Activated CD8-positive, alpha-beta memory T cell treated with anti-CD3 and anti-CD28 coated beads, Interleukin-2, amount 50 U/mL, for 24 hours (primary cell): ENCODE measurements at regions not wholly inside any gene's neighbourhood (a gene's known extent, or its start where the extent isn't known, plus 50 kb on each side); places are given as distances from the start of the nearest gene placed in this dataset.

Experiments used
- DNase-seq: peaks from one replicate; pipeline ENCODE4 v3.0.0-alpha.2; 2020; ENCODE audit errors: extremely low read depth

DNA sequence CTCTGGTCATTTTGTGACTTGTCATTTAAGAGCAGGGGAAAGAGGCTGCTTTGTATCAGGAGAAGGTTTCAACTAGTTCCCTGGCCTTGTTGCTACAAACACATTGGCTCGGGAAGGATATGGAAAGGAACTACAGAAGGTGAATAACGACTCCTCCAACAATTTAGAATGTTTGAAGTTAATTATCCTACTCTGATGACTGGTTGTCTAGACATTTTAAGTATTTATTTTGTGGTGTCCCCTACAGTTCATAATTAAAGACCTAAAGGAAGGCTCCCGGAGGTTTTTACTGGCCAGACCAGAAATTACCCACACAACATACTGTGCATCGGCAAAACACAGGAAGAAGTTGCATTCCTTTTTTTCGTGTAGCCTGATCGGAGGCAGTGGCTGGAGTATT, 515.8 kb upstream of the SALL1 start:
- DNase-seq = no peak

DNA sequence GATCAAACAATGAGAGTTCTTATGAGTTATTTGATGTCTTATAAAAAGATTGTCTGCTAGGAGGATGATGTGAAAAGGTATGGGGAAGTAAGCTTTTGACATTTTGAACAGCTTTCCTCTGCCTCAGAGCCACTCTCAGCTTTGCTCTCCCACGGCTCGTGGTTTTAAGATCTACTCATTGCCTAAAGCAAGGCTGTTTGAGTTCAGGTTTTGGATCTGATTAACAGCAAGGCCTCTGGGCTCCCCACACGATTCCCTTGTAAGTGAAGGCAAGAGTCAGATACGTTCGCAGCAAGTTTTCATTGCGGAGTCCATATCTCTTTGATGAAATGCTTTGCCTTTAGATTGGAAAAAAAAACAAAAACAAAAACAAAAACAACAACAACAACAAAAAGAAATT, 515.0 kb upstream of the SALL1 start:
- no peak for DNase-seq

DNA sequence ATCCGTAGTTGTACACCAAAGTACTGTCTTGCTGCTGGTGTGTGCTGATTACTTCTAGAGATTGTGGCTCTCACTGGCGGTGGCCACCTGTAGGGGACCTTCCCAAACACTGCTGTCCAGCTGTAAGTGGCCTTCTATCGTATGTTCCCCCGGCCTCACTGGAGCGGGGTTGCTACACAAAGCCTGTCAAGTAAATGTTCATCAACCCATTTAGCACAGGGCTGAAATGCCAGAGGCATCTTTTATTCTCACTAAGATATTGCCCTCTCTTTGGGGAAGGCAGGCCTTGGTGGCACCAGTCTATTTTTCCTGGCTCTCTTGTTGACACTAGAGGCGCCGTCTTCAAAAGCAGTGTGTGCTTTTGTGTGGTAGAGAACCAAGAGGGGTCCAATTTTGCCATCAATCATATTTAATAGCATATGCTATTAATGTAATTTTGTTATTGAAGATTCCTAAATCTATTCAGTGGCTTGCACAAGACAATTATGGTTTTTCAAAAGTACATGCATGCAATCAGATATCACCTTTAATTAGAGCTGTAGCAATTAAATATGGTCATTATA, 514.4 kb upstream of the SALL1 start:
- no peak for DNase-seq

DNA sequence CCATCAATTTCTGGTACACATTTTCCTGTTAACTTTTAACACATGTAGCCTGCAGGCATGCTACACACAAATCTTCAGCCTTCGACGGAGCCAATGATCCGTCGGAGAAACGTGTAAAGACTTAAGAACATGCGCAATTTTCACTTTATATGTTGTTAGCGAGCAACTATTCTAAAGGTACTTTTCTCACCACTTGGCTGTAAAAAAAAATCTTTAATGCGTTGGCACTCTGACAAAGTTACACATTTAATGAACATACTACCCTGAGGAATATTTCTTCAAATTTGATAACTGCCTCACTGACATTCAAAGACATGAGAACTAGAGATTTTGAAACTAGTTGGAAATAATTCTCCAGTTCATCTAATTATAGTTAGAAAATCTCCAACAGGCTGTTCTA, 507.5 kb upstream of the SALL1 start:
- DNase-seq = no peak

DNA sequence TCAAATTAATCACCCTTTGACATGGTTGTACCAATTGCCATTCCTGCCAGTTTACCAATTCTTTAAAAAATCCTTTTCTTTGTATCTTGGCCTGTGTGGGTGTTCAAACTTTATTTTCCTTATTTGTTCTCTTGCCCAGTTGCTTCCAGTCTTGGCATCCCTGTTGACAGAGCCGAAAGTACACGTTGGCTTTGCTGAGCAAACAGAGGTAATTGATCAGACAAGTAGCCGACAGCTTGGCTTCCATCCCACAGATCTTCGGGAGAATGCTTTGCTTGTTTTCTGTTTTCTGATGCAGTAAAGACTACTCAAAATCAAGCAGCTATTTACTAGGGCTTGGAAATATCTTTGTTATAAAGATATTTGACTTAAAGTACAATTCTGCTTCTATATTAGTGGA, 506.8 kb upstream of the SALL1 start:
- DNase-seq = no peak

DNA sequence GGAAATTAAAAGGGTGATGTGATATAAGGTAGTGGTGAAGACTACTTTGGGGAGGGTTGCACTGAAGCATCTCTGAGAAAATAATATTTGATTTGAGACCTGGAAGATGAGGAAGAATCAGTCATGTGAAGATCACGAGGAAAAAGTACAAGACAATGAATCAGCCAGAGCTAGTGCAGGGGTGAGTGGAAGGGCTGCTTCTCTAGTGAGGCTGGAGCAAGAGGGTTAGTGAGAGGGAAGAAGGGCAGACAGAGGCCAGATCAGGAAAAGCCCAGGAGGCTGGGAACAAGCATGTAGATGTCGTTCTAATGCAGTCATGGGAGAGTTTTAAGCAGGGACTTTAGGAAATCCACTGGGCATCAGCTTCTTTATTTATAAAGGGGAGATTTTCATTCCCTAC, 504.2 kb upstream of the SALL1 start:
- DNase-seq = no peak

DNA sequence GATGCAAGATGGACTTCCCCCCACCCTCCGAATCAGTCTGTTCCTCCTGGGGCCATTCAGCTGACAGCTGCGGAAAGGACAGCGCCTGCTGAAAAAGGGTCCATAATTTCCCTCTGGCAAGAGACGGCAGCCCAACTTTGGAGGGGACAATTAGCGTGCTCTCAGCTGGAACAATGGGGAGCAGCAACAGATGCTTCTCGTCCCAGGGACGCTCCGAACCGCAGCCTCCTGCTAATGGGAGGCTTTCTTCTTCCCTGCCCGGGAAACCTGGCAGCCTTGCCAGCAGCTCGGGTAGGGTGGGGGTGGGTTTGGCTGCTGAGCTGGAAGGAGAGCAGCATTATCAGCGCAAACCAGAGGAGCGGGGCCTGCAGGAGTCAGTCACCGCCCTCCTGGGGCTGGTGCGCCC, 500.0 kb upstream of the SALL1 start:
- no peak for DNase-seq

DNA sequence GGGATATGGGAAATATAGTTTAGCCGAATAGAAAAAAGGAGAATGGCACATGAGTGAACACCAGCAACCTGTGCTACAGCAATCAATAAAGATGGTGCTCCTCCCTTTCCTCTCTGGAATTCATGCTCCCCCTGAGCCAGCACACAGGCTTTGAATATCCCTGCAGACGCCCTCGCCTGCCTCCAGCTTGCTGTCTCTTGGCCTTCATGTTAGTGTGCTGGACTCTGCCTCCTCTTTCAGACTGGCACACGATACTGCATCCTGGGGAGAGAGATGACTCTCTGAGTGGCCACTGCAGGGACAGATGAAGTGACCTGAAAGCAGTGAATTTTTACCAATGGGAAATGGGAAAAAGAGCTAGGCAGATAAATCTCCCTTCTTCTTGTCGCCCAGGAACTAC, 498.6 kb upstream of the SALL1 start:
- no peak for DNase-seq

DNA sequence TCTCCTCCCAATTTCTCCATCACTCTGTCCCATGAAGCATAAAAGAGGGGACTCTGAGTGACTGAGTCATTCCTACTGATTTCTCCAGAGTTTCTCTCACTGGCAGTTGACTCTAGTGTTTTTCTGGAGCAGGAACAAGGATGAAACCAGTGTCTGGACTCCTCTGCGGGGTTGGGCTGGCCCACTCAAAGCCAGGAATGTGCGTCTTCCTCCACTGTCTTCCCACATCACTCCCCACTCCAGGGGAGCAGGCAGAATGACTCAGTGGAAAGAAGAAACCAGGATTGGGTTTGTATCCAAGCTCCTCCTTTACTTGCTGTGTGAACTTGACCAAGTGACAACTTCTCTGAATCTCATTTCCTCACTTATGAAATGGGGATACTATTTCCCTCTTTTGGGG, 497.5 kb upstream of the SALL1 start:
- DNase-seq = no peak

DNA sequence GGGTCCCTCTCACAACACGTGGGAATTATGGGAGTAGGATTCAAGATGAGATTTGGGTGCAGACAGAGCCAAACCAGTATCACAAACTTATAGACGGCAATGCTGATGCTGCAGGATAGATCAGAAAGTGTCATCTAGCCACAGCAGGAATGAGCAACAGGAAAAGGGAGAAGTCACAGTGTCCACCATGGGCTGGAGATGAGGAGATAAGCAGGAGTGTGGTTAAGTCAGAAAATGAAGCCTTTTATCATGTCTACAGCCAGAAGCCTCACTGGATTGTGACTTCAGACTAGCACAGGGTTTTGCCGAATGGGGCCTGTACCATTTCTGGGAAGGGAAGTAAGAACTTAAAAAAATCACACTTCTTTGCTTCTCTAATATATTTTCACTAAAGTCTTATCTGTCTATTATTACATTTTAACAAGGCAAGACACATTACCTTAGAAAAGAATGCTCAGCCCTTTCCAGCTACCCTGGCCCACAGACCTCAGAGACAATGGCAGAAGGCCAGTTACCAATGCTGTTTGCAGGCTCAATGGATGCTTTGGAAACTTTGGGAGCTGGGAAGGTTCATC, 490.2 kb upstream of the SALL1 start:
- DNase-seq = no peak

DNA sequence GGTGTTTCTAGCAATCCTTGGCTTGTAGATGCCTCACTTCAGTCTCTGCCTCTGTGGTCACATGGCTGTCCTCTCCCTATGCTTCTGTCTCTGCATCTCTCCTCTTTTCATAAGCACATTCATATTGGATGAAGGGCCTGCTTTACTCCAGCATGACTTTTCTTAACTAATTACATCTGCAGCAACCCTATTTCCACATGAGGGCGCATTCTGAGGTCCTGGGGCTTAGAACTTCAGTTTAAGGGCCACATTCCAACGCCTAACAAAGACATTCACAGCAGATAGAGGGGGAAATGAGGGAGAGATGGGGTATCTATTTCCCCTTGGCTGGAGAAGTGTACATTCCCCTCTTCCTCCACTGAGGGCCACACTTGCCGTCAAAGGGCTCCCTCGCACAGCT, 489.1 kb upstream of the SALL1 start:
- DNase-seq = no peak

DNA sequence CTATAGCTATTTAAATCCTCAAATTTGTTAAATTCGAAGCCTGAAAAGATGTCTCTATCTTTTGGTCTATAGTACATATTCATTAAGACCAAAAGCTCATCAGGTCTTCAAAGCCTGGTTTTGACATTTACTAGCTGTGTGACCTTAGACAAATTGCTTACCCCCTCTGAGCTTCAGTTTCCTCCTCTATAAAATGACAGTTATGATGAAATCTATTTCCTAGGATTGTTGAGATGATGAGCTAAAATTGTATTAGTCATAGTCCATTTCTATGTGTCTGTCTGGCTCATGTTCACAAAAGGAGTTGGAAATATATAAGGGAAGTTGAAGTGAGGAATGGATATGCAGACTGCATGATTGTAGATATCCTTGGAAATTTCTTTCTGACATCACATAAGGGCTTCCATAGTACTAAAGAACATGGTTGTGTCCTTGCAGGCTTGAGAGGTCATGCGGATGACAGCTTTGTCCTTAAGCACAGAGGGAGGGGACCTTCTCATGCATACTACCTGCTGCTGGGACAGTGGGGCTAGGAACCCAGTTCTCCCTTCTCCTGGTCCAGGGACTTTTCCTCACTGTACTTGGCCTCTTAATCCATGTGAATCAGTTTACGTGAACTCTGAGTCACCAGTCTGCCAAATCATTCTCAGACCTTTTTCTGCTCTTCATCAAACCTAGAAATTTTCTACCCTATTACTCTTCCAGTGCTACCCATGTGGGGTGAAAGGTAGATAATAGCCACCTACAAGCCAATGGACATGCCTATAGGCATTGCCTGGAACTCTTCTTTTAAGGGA, 487.5 kb upstream of the SALL1 start:
- DNase-seq = no peak

DNA sequence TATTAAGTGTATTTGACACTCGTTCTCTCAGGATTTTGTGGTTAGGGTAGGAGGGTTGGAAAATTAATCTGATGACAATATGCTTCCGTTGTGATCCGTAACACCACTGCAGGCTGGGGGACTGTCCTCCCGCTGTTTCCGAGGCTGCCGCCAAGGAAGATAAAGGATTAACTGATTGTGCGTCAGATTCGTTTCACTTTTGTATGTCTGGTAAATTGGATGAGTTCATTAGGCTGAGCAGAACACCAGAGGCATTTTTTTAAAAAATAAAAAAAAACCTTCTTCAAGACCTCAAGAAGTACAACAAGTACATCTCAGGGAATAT, 486.7 kb upstream of the SALL1 start:
- DNase-seq = no peak

DNA sequence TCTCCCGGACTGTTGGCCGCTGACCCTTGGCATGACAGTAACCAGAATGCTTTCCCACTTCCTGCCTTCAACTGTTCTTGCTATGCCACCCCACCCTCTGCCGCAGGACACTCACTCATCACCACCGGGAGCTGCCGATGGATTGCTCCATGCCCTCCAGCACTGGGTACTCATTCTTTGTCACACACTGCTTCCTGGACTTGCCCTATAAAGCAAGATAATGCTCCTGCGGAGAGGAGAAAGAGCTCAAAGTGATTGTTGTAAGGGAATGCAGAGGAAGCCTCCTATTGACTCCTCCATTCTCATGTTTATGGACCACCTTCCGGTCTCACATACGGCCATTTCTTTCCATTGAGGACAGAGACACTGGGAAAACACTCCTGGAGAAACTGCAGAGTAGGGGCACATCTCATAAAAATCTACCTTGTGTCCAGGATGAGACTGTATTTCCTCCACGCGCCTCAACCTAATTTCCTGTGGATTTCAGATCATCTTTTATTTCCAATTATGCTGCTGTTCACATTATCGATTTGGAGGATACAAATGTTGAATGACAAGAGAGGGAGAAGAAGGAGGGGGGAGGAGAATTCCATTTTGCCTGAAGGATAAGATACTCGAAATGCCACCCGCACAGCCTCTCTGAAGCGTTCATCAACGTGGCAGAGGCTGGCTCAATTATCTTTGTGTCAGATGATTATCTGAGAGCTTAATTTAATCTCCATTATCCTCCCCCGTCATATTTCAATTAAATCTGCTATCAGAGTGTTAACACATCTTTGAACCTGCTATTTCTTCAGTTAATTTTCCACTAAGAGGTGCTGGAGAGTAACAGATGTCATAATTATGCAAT, 486.1 kb upstream of the SALL1 start:
- DNase-seq = no peak

DNA sequence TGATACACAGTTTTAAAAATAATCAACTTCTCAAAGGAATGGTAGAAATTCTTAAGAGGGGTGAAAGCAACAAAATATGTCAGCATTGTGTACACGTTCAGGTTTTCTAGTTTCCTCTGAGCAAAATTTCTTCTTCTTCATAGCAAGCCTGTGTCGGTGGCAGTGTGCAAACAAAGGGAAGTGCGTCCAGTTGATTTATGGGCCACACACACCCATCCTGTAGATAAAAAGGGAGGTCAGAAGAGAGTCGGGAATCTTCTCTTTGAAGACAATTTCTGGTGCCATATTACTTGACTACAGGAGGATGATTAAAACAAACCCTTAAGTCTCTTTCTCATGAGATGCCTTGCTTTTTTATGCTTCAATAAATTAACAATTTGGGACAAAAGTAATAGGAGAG, 484.1 kb upstream of the SALL1 start:
- DNase-seq = no peak

DNA sequence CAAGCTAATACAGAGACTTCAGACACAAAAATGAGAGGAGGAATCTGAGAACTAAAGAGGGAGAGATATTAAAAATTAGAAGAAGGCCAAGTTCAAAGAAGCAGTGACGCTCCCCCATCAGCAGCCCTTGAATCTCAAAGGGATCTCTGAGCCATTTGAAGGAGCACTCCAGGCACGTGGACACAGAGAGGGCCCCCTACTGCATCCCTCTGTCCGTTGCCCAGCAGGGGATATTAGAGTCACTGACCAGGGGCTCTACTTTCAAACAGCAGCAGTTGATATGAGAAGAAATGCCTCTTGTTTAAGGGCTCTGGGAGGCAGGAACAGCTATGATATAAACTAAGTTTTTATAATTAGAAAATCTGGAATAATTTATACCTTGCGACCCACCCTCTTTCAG, 479.0 kb upstream of the SALL1 start:
- no peak for DNase-seq

DNA sequence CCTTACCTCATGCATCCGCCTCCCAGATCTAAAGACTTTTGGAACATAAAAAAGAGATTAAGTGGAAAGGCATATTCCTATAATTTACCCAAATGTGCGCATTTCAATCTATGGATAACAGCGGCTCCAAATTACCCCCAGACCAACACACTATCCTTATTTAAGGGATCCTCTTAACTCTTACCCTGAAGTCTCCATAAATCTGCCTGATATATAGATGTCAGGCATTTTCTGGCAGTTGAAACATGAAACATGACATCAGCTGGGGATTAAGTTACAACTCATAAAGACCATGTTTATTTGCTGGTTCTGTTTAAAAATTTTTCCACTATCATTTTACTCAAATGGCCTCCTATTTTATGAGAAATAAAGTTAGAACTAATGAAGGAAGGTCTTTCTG, 478.5 kb upstream of the SALL1 start:
- no peak for DNase-seq

DNA sequence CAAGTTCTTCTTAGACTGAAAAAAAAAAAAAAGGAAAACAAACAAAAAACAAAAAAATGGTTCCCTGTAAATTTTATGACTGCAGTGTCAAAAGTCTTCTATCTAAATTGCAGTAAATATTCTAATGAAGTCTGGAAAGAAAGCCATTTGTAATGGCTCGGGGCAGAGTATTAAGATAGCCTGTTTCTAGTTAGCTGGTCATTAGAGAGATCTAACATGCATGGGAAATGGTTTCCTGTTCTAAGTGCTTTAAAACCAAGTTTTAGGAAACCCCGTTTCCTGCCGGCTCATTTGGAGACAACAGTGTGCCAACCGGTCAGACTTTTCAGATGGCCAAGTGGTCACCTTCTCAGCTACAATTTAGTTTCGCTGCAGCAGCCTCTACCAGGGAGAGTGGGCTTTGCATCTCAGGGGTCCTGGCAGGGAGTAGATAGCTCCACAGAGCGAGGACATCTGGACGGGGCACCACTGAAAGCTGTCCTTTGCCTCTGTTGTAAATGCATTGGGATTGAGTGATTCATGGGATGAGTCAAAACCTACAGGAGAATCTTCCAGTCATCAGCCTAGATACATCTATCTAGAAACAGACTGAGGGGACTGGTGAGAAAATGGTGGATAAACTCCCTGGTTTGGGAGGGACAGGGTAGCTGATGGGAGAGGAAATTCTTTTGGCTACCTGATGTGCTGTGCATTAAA, 473.2 kb upstream of the SALL1 start:
- DNase-seq = no peak

DNA sequence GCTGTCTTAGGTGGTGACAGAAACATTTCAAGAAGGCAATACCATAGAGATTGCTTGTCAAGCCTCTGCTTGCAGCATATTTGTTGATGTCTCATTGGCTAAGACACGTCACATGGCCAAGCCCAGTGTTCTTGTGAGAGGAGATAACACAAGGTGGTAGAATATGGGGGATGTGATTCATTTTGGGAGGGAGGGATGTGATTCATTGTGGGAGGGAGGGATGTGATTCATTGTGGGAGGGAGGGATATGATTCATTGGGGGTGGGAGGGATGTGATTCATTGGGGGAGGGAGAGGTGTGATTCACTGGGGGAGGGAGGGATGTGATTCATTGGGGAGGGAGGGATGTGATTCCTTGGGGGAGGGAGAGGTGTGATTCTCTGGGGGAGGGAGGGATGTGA, 470.5 kb upstream of the SALL1 start:
- no peak for DNase-seq

DNA sequence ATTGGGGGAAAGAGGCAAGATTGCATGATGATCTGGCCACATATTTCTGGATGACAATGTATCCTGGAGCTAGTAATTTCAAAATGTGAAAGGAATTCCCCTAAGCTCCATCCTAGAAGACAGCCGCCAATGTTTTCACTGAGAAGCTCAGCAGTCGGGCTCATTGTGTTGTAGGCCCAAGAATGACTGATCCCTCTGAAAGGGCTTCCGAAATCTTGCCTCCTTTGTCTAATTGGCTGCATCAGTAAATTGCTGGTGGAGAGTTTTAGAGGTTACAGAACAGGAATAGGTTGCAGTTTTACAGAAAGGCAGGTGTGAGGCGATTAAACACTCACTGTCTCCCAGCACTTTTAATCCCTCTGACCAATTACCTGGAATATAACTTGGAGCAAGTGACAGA, 464.1 kb upstream of the SALL1 start:
- DNase-seq = no peak

DNA sequence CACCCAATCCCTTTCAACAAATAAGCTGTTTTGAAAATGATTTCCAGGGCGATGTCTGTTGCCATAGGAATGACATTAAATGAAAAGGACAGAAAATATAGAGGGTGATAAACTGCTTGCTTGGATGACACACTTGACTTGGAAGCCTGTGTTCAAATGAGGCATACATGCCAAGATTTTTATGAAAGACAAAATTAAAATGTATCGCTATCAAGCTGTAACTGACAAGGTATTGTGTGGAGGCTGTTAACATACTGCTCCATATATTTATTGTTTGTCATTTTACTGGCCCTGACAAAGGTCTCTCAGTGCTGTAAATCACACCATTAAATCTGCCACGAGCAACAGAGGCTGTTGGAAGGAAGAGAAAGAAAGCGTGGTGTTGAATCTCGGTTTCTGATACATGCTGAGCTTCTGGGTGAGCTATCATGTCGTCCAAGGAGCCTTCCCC, 456.2 kb upstream of the SALL1 start:
- no peak for DNase-seq

DNA sequence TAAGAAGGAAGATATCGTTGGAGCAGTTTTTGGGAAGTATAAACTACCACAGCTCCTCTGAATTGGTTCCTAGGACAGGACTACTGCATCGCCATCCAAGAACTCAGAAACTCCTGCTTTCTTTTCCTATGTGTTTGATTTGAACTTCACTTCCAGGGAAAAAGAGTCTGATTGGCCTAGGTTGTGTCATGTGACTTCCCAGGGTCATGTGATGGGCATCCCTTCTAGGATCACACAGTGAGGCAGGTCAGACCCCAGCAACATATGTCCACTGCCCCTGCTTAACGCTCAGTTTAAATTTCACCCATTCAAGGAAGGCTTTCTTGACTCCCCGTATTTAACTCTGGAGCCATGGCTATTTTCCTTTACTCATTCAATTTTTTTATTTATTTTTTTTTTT, 445.2 kb upstream of the SALL1 start:
- DNase-seq = no peak
